HCT116 (cell line): ENCODE measurements at regions not wholly inside any gene's neighbourhood (a gene's known extent, or its start where the extent isn't known, plus 50 kb on each side); places are given as distances from the start of the nearest gene placed in this dataset.

Experiments used
- EGR1 ChIP-seq: IDR thresholded peaks from 2 replicates; pipeline ENCODE4 v1.6.1; 2012; ENCODE audit warnings: low read depth
- EZH2 ChIP-seq: fragments of 200-600 bp; sonication (generic); IDR thresholded peaks from 2 replicates; pipeline ENCODE4 v1.6.1; 2017; ENCODE audit warnings: antibody characterized with exemption, mixed run types
- FOSL1 ChIP-seq: IDR thresholded peaks from 2 replicates; pipeline ENCODE4 v1.6.1; 2012; ENCODE audit warnings: low read depth
- POLR2A ChIP-seq: IDR thresholded peaks from 2 replicates; pipeline ENCODE4 v1.7.0; 2011; ENCODE audit warnings: borderline replicate concordance; ENCODE audit not compliant: insufficient read depth, insufficient read length; ENCODE audit errors: extremely low read depth
- POLR2AphosphoS5 ChIP-seq: IDR thresholded peaks from 2 replicates; pipeline ENCODE4 v1.6.1; 2011; ENCODE audit warnings: mild to moderate bottlenecking, low read depth, low read length, moderate library complexity
- RAD21 ChIP-seq: IDR thresholded peaks from 2 replicates; pipeline ENCODE4 v1.6.1; 2012; ENCODE audit warnings: low read depth, mild to moderate bottlenecking
- REST ChIP-seq: IDR thresholded peaks from 2 replicates; pipeline ENCODE4 v1.6.1; 2012; ENCODE audit warnings: low read depth
- SIN3A ChIP-seq: IDR thresholded peaks from 2 replicates; pipeline ENCODE4 v1.6.1; 2012; ENCODE audit warnings: low read depth
- TCF7L2 ChIP-seq: IDR thresholded peaks from 2 replicates; pipeline ENCODE4 v1.7.0; 2011; ENCODE audit warnings: borderline replicate concordance, inconsistent platforms; ENCODE audit not compliant: insufficient read depth, insufficient read length; ENCODE audit errors: extremely low read depth
- ZBTB33 ChIP-seq: IDR thresholded peaks from 2 replicates; pipeline ENCODE4 v1.6.1; 2011; ENCODE audit warnings: mild to moderate bottlenecking, low read length, moderate library complexity; ENCODE audit not compliant: insufficient replicate concordance; ENCODE audit errors: extremely low read depth
- ZNF274 ChIP-seq: fragments of 200-500 bp; sonication (Bioruptor generic); IDR thresholded peaks from 2 replicates; pipeline ENCODE4 v1.6.1; 2014; ENCODE audit warnings: mild to moderate bottlenecking, low read depth, low read length, inconsistent platforms
- TF ChIP-seq, protein P1 (sequence below), 3 experiments: fragments of 200-600 bp in 1 of 3; sonication (generic) in 1 of 3; IDR thresholded peaks in 2 of 3; conservative IDR thresholded peaks in 1 of 3; 2 replicates each; pipeline ENCODE4 v1.5.1; 2012 to 2017; ENCODE audit warnings: low read depth in 2 of 3, low read length in 2 of 3, antibody characterized with exemption in 1 of 3, borderline replicate concordance in 1 of 3, control low read depth in 1 of 3, mild to moderate bottlenecking in 1 of 3, mixed read lengths in 1 of 3, mixed run types in 1 of 3, moderate library complexity in 1 of 3; ENCODE audit not compliant: insufficient read depth in 1 of 3

GRCh38 chr12:87870493-87871460 is 158.4 kb downstream of the C12orf50 start:
- TF ChIP-seq, protein P1, sequence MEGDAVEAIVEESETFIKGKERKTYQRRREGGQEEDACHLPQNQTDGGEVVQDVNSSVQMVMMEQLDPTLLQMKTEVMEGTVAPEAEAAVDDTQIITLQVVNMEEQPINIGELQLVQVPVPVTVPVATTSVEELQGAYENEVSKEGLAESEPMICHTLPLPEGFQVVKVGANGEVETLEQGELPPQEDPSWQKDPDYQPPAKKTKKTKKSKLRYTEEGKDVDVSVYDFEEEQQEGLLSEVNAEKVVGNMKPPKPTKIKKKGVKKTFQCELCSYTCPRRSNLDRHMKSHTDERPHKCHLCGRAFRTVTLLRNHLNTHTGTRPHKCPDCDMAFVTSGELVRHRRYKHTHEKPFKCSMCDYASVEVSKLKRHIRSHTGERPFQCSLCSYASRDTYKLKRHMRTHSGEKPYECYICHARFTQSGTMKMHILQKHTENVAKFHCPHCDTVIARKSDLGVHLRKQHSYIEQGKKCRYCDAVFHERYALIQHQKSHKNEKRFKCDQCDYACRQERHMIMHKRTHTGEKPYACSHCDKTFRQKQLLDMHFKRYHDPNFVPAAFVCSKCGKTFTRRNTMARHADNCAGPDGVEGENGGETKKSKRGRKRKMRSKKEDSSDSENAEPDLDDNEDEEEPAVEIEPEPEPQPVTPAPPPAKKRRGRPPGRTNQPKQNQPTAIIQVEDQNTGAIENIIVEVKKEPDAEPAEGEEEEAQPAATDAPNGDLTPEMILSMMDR (IDR thresholded peaks at IDR 0.05 in 2 of 3, conservative IDR thresholded peaks at IDR 0.05 in 1 of 3; ENCODE audit: borderline replicate concordance in 1 of 3, insufficient read depth in 1 of 3, low read depth in 2 of 3, low read length in 2 of 3), result no peak
- no peak for TF ChIP-seq POLR2AphosphoS5
- TF ChIP-seq POLR2A, result no peak
- no peak for TF ChIP-seq EGR1
- TF ChIP-seq TCF7L2, result no peak
- no peak for TF ChIP-seq REST
- TF ChIP-seq ZNF274, result no peak
- TF ChIP-seq EZH2, result no peak
- no peak for TF ChIP-seq FOSL1
- TF ChIP-seq ZBTB33, result no peak
- TF ChIP-seq RAD21, result no peak
- no peak for TF ChIP-seq SIN3A
